Activated CD4-positive, alpha-beta T cell treated with anti-CD3 and anti-CD28 coated beads, Interleukin-2, Interleukin-4, amounts not matched to agents 100 ng/mL and 50 ng/mL, durations not matched to agents 16 hours and 8 hours (primary cell): ENCODE measurements at regions not wholly inside any gene's neighbourhood (a gene's known extent, or its start where the extent isn't known, plus 50 kb on each side); places are given as distances from the start of the nearest gene placed in this dataset.

ENCODE experiments used
- DNase-seq: peaks from one replicate; pipeline ENCODE4 v3.0.0-alpha.2; 2020; ENCODE audit warnings: low spot score

GRCh38 chr5:103461243-103461642, 101.3 kb downstream of the NUDT12 start:
- no peak for DNase-seq

GRCh38 chr5:103458497-103459040, 104.0 kb downstream of the NUDT12 start:
- peak; percentile 3 for DNase-seq

- DNase-seq: no peak
These were observed 106.1 kb downstream of the NUDT12 start for GRCh38 chr5:103456476-103456875.

- no peak for DNase-seq
These were observed 106.8 kb downstream of the NUDT12 start for GRCh38 chr5:103455796-103456195.

GRCh38 chr5:103454770-103455169, 107.8 kb downstream of the NUDT12 start:
- no peak for DNase-seq

GRCh38 chr5:103452666-103453065, 109.9 kb downstream of the NUDT12 start:
- no peak for DNase-seq

GRCh38 chr5:103452089-103452488, 110.5 kb downstream of the NUDT12 start:
- DNase-seq: no peak

GRCh38 chr5:103451261-103451660, 111.3 kb downstream of the NUDT12 start:
- no peak for DNase-seq

- no peak for DNase-seq
These were observed 112.1 kb downstream of the NUDT12 start for GRCh38 chr5:103450333-103451061.

- no peak for DNase-seq
These were observed 115.8 kb downstream of the NUDT12 start for GRCh38 chr5:103446813-103447212.

GRCh38 chr5:103445426-103446035, 117.1 kb downstream of the NUDT12 start:
- no peak for DNase-seq

GRCh38 chr5:103444333-103445038, 118.1 kb downstream of the NUDT12 start:
- DNase-seq: no peak

- no peak for DNase-seq
These were observed 119.8 kb downstream of the NUDT12 start for GRCh38 chr5:103442750-103443149.

GRCh38 chr5:103441523-103441922, 121.1 kb downstream of the NUDT12 start:
- no peak for DNase-seq

- no peak for DNase-seq
These were observed 123.6 kb downstream of the NUDT12 start for GRCh38 chr5:103439007-103439406.

- DNase-seq: no peak
These were observed 125.9 kb downstream of the NUDT12 start for GRCh38 chr5:103436656-103437055.

GRCh38 chr5:103436112-103436511, 126.5 kb downstream of the NUDT12 start:
- no peak for DNase-seq

- DNase-seq: no peak
These were observed 127.3 kb downstream of the NUDT12 start for GRCh38 chr5:103435136-103435889.

GRCh38 chr5:103434057-103434456, 128.5 kb downstream of the NUDT12 start:
- DNase-seq: no peak

- no peak for DNase-seq
These were observed 129.4 kb downstream of the NUDT12 start for GRCh38 chr5:103433211-103433610.

- no peak for DNase-seq
These were observed 133.7 kb downstream of the NUDT12 start for GRCh38 chr5:103428923-103429322.

GRCh38 chr5:103428411-103428871, 134.1 kb downstream of the NUDT12 start:
- DNase-seq: no peak
